NCI-H2107 treated with DMSO at 0.1 percent for 48 hours (cell line): ENCODE measurements at regions not wholly inside any gene's neighbourhood (a gene's known extent, or its start where the extent isn't known, plus 50 kb on each side); places are given as distances from the start of the nearest gene placed in this dataset.

Experiments
- DNase-seq: peaks from one replicate; lab custom pipeline; 2025; ENCODE audit not compliant: unreplicated experiment; lab: John Stamatoyannopoulos, UW

DNA sequence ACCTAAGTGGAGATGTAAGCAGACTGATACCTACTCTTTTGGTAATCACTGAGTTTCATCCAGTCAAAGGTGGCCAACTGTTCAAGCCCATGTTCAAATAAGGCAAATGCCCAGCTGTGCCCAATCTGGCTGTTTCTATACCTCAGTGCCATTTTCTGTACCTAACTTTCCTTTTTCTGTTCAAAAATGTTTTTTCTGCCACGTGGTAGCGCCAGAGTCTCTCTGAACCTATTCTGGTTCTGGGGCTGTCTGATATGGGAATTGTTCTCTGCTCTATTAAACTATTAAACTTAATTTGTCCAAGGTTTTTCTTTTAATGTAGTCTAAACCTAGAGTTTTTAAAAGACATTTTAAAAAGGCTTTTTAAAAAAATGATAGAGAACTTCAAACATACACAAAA is 391.2 kb downstream of the NOVA1 start:
- no peak for DNase-seq

DNA sequence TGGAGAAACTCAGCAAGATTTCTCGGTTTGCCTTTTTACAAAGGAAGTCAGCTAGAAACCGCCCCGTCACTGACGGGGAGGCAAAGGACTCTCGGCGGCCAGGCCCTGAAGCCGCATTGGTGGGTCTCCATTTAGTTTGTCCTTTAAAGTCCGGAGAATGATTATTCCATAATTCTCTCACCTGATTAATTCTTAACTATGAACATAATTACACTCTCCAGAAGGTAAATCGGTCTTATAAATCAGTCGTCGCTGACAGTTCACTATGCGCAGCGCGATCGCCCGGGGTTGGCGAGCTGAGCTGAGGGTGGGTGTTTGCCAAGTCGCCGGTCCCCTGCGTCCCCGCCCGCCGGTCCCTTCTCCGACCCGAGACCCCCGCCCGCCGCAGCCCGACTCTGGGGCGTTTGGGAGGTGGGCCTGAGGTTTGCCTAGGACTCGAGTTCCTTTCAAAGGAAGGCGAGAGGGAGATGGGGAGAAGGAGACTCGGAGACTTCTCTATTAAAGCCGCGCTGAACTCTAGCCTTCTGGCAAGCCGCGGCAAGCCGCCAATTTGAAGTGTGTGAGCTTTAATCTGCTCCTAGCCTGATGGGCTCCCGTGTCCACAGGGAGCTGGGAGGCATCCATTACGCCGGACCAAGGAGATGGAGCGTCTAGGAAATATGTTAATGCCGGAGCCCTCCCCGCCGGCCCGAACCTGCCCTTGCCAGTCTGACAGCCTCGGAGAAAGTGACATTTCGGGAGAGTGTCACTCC is 392.9 kb downstream of the NOVA1 start:
- DNase-seq, result no peak

GRCh38 chr14:26204366-26204727 is 393.5 kb downstream of the NOVA1 start:
- DNase-seq, result no peak

DNA sequence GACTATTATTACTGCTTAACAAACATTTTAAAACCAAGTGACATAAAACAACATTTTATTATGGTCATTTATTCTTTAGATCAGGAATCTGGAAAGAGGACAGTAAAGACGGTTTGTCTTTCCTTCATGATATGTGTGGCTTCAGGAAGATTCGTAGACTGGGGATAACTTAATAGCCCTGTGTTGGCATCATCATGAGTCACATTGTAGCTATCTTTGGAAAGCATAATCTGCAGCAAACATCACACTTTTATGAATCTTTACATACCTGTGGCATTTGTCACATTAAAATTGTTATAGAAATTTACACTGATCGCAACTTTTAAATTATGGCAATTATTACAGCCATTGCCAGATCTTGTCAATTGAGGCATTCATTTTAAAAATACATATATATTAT is 397.1 kb downstream of the NOVA1 start:
- DNase-seq, result no peak

DNA sequence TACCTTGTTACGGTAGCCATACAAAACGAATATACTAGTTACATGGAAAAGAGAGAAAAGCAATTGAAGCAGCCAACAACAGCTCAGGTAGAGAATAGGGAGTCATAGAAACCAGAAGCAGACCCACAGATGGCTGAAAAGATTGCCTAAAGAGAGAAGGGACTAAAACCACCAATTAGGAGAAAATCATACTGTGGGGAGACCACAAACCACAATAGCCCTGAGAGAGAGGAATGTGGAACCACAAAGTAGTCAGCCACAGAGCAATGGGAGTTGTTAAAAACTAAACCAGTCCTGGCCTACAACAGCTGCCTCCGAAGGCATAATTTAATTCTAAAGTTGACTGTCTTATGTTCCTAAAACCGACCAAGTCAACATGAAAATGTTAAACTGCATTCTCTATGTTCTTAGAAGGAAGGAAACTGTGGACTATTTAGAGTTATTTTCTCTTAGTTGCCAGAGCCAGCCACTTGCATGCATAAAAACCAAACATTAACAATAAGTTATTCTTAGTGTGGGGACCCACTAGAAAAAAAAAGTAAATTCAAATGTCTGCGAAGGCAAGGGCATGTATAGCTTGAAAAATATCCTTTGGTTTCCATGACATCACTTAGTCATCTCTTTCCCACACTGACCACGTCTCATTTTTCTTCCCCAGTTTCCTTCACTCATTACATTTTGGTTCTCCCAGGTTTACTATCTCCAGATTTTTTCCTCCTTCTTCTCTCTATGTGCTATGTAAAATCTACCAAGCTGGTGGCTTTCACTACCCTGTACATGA is 398.1 kb downstream of the NOVA1 start:
- peak; percentile 99 for DNase-seq

GRCh38 chr14:26199096-26199495 is 398.7 kb downstream of the NOVA1 start:
- no peak for DNase-seq

- DNase-seq, result no peak
Observed at GRCh38 chr14:26194816-26195215, 403.0 kb downstream of the NOVA1 start.

- DNase-seq, result no peak
Observed at GRCh38 chr14:26191671-26192070, 406.2 kb downstream of the NOVA1 start.

DNA sequence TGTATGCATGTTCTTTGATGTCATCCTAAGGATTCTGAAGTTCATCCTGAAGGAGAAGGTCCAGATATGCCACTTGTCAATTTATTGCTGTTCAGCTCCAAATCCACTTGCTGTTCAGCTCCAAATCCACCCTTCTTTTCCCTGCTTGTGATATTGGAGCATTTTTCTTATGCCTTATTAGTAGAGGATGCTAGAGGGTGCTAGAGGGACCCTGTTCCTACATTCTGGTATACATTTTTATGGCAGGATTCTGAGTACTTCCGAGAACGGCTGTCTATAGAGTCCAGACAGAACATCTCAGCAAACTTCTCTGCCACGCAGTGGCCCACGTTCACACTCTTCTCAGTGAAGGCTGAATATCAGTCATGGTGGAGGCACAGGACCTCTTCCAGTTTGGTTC is 406.7 kb downstream of the NOVA1 start:
- no peak for DNase-seq

DNA sequence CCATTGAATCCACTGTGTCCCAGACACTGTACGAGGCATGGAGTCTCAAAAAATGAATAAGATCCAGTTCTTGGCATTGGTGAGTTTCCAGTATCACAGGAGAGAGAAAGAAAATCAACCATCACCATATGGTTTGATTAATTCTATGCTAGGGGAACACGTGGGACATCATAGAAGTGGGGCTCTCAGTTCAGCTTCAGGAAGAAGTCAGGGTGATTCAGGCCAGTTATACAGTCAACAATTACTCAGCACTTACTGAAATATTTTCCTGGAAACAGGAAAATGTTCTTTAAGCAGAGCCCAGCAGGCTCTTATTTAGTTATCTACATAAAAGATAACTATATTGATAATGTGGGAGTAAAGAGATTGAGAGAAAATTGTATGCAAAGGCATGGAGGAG is 407.2 kb downstream of the NOVA1 start:
- no peak for DNase-seq

DNA sequence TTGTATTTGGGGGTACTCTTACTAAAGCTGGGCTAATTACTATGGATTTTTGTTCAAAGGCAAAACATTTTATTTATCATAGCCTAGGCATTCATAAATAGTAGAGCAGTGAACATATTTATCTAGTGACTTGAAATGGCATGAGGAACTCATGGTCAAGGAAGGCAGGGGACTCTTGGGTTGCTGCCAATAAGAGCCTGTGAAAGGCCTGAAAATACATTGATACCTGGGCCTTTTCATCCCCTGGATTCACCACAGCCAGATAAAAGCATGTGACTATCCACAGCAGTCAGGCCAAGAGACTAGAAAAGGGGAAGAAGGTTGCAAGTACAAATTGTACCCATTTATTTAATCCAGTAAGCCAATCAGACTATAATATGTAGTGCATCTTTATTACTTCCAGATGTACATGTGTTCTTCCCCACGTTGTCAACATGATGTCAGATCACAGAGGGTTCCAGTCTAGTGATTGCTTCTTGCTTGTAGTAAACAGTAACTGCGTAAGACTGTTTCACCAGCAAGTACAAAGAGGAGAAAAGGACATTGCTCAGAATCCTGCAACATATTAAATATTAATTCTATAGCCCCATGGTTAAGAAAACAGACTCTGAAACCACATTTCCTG is 409.7 kb downstream of the NOVA1 start:
- DNase-seq, result no peak

- no peak for DNase-seq
Observed at GRCh38 chr14:26180221-26180620, 417.6 kb downstream of the NOVA1 start.

DNA sequence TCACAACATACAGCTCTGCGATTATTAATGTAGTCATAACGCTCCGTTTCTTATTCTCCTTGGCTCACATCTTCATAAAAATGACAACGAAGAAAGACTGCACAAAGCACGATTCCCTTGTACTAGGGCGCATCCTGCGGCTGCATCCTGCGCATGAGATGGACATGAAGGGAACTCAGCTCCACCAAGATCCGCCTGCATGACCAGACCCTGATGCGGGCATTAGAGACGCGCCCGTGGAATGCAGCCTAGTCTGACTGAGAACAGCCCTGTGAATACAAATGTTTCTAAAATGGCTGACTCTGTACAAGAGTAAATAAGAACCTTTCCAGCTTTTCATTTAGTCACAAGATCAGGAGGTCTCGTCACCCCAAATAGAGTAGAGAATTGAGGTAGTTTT is 422.2 kb downstream of the NOVA1 start:
- DNase-seq, result no peak

DNA sequence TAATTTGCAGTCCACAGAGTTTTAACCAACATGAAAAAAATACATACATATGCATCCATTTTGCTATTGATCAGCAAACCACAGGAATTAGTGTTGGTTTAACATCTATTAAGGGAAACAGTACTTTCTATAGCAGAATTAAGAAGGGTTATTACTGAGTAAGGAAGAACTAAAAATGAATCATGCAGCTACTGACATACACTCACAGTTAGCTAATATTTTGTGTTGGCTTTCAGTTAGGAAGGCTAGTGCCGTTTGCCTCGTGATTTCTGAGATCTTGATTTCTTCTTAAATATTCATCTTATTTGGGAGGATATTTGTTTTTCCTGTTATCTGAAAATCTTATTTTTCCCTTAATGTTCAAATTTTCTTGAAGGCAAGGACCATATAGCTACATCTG is 423.4 kb downstream of the NOVA1 start:
- no peak for DNase-seq

DNA sequence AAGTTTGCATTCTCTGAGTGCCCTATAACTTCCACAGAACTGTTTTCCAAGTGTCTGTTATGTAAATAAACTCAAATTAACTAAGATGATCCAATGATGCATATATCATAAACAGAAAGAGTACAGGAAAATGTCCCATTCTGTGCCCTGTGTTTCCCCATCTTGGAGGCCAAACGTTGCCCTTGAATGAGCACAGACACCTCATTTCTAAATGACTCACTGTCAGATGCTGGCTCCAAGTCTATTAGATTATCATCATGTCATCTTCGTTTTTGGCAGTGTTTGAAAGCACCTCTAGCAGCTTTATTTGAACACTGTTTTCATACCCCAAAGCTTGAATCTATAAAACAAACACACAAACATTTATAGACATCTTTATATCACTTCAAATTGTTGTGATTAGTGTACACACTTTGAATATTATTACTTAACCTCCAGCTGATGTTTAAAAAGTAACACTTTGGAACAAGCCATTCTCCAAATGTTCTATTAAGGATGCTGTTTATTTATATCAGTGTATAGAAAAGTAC is 424.2 kb downstream of the NOVA1 start:
- DNase-seq, result no peak

DNA sequence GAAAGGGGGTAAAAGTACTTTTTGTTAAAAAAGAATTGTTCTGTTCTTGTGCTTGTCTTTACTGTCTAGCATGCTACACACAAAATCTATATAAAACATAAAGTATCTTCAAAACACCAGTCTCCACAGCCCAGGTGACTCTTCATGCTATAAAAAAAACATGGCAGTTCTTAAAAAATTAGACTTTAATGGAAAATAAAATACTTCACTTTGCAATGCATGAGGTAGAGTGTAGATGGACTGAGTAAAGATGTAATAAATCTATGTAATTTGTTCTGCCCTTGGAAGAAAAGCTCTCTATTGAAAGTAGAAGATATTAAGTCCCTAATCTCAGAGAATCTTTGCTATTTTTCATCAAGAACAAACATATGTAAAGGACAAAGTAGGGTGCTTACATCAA is 425.4 kb downstream of the NOVA1 start:
- no peak for DNase-seq

DNA sequence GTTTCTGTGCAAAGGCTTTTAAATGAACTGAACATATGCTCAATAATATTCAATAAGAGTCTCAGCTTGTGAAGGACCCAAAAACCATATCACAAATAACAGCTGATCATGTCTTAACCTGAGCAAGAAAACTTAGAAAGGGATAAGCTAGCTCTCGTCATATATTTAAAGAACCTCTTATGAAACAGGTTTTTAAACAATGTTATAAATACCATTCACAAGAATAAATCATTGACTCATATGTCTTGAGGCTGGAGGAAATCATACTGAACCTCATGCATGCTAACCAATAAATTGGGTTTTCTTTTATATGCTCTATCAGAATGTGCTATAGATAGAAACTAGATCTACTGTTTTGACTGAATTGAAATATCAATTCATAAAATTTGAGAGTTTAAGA is 426.9 kb downstream of the NOVA1 start:
- DNase-seq, result no peak

DNA sequence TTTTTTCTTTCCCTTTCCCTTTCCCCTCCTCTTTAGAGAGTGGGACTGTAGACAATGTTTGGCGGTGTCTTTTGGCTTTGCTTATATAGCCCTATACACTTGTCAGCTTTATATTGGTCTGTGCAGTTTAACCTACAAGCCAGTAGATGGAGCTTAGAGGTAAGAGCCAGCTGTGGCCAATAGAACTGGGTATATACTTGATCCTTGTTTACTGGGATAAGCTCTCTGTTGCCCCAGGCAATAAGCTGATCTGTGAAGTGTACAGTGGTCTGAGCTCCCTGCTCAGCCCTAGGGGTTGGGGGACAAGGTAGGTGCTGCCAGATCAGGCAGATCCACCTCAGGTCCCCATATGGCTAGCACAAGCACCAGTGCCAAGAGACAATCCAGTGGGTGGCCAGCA is 434.1 kb downstream of the NOVA1 start:
- DNase-seq, result peak; percentile 50

DNA sequence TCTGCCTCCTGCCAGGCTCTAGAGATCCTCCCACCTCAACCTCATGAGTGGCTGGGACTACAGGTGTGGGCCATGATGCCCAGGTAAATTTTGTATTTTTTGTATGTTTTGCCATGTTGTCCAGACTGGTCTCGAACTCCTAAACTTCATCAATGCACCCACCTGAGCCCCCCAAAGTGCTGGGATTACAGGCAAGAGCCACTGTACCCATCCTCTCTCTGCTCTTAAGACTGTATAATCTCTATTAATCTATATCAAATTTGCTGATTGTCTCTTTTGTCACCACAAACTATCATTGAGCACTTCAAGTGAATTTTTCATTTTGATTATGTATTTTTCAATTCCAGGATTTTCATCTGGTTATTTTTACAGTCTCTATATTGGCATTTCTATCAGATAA is 440.3 kb downstream of the NOVA1 start:
- DNase-seq, result no peak

GRCh38 chr14:26143057-26143456 is 454.8 kb downstream of the NOVA1 start:
- DNase-seq, result no peak

DNA sequence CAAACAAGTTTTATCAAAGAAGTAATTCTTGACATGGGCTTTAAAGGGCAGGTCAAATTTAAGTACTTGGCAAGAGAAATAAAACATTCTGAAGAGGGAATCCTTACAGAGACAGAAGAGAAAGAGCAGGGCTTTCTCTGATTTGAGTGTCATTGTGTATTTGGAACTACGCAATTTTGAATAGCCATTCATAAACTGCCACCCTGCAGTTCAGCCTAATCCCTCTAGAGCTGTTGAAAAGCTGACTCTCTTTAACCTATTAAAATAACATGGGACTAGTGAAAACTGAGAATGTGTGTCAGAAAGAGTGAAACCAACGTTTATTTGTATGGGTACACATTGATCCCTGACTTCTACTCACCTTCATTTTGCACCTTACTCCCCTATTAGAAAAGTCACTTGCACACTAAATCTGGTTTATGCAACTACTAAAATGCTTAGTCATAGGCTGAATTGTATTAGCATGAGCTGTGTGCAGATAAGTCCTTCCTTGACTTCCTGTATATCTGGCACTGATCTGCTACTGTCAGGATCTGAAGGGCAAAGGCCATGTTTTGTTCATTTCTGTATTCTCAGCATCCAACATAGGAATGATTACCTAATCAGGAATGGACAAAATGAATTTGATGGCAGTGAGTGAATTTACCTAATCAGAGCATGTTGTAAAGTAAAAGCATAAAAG is 458.9 kb downstream of the NOVA1 start:
- DNase-seq, result no peak
